ENCODE measurements at regions not wholly inside any gene's neighbourhood (a gene's known extent, or its start where the extent isn't known, plus 50 kb on each side); places are given as distances from the start of the nearest gene placed in this dataset.

DNA sequence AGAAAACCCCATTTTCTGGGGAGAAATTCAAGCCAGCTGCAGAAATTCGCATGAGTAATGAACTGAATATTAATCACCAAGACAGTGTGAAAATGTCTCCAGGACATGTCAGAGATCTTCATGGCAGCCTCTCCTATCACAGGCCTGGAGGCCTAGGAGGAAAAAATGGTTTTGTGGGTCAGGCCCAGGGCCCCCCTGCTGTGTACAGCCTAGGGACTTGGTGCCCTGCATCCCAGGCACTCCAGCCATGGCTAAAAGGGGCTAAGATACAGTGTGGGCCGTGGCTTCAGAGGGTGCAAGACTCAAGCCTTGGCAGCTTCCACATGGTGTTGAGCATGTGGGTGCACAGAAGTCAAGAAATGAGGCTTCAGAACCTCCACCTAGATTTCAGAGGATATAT lies 185.9 kb upstream of the GATB start:
- DNase-seq, result no peak

DNA sequence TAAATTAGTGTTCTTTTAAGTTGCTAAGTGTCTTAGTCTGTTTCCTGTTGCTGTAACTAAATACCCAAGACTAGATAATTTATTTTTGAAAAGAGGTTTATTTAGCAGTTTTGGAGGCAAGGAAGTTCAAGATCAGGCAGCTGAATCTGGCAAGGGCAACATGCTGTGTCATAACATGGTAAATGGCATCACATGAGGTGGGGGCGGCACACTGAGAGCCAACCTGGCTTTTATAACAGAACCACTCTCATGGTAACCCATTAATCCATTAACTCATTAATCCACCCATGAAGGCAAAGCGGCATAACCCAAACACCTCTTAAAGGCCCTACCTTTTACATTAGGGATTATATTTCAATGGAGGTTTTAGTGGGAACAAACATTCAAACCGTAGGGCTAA lies 182.2 kb upstream of the GATB start:
- no peak for DNase-seq

DNA sequence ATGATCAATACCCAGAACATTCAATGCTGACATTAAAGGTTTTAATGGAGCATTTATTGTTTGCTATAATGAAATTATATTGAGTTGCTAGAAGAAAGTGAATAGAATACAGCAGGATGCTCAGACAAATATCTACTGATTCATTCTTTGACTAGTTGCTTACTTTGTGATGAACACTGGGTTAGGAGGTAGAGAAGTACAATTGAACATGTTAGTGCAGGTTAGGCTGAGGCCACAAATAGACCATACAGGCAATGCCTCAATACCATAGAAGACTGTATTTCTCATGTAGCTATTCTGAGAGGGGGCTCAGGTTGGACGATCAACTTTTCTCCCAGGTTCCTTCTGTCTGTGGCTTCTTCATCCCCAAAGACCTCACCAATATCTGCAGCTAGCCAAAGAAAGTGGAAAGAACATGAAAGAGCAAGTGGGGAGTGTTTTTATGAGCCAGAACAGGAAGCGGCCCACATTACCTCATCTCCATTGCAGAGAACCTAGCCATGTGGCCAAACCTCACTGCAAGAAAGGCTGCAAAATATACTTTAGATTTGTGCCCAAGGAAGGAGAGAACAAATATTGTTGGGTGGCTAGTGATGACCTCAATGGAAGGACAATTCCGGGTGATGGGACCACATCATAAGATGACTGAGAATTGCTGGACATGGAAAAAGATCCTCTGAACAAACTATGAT lies 180.3 kb upstream of the GATB start:
- DNase-seq, result no peak

DNA sequence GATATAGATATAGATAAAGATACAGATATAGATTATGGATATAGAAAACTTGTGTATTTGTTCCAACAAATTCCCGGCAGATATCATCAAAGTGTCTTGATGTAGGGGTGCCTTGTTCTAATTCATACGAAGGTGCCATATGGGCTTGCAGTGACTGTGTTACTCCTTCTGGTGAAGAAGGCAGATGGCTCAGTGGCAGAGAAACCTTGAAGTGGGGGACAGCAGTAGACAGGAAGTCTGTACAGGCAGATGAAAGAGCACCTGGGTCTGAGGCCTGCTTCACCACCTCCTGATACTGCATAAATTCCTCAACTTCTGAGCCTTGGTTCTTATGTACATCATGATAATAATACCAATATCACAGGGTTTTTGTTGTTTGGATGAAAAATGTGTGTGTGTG lies 179.5 kb upstream of the GATB start:
- DNase-seq, result no peak

DNA sequence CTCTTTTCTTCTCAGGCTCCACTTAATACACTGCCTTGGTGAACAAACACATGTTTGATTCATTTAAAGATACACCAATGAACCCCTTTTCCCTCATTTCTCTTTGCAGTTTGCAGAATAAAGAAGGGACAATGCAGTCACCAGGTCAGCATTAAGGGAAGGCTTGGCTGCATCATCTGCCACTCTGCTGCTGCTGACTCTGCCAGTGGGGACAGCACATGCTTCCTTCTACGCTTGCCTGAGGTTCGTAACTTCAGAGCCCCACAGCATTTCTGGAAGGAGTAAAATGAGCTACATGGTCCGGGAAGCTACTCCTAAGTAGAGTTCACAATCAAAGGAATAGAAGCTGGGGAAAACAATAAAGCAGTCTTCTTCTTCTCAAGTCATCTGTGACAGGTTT lies 178.9 kb upstream of the GATB start:
- no peak for DNase-seq

DNA sequence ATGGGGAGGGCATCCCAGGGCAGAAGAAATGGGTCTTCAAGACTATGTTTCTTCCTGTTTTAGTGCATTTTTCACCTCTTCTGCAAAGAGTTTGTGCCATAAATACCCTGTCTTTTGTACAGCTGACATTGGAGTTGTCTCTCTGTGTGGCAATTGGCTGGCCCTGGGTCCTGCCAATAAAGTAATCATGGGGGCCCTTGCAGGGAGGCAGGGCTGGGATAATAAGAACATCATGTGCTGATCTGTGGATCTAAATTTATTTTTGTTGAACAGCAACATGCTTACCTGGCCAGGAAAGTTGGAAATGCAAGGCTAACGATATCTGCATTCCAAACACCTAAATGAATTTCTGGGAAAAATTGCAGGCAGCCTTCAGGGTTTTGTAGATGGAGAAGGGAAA lies 174.6 kb upstream of the GATB start:
- no peak for DNase-seq

DNA sequence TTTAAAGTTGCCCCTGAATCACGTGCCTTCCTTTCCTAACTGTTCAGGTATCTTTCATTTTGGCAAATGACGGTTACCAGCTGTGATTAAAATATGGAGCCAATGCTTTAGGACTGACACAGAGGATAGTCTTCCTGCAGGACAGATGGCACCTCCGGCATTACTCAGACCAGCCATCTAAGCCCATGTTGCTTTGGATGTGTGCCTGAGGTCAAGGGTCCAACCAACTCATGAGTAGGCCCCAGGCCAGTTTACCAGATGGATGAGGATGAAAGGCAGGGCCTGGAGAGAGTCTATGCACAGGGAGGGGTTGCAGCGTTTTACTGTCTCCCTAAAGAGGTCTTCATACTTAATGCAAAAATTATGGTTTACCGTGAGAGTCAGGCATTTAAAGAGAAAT lies 174.0 kb upstream of the GATB start:
- no peak for DNase-seq

DNA sequence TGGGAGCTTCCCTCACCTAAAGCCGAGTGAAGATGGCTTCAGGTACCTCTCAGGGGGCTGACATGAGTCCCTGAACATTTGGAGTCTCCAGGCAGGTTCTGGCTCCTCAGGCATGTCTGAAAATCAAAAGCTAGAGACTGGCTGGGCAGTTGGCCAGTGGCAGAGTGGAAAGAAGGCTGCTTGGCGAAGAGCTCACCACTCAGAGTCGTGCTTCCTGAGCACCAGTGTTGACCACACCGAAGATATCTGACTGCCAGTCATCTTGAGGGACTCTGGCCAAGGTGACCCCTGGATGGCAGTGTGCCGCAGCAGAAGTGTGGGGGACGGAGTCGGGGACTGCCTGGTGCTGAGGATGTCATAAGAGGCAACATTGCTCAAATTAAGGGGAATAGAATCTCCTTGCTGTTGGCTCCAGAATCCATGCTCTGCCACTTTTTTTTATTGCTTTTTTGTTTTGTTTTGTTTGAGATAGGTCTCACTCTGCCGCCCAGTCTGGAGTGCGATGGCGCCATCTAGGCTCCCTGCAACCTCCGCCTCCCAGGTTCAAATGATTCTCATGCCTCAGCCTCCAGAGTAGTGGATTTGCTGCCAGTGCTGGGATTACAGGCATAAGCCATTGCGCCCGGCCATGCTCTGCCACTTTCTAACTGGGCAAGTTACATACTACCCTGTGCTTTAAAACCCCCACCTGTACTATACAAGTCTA lies 172.5 kb upstream of the GATB start:
- no peak for DNase-seq

DNA sequence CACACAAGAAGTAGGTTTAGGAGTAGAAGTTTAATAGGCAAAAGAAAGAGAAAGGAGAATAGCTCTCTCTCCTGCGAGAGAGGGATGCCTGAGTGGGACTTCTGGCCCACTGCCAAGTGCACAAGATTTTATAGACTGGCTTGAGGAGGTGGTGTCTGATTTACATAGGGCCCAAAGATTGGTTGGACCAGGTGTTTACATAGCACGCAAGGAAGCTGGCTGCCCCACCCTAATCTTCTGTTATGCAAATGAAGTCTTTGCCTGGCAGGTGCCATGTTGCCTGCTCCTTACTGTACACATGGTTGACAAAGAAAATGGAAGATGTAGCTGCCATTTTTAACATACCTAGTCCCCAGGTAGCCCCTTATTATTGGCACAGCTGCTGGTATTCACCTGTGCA lies 170.8 kb upstream of the GATB start:
- DNase-seq, result no peak

DNA sequence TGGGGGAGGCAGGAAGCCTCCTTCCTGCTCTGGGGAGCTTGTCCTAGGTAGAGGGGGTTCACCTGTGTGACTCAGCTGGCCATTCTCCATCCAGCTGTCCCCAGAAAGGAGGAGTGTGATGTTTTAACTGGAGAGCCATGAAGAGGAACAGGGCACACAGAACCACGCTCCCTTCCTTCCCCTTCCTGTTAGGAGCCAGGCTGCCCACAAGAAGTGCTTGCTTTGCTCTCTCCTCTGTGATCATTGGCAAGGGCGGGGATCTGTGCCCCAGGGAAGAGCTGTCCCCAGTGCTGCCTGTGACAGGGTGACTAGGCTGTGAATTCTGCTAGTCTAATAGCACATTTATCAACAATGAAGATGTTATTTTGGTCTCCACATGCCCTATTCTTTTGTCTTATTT lies 169.6 kb upstream of the GATB start:
- DNase-seq, result peak in 1 of 3 donors; percentile 16

DNA sequence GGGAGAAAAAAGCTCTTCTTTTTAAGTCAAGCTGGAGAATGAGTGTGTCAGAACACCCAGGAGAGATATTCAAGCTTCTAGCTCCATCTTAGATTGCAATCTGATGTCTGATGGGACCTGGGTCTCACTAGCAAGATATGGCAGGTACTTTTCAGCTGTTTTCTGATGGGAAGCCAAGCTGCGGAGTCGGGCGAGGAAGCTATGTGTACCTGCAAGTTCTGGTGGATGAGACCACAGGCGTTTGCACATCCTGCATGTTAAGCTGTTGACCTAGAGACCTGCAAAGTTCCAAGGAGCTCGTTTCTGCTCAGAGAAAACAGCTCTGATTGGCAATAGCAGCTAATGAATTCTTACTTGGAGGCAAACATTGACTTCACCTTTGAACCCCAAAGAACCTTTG lies 167.3 kb upstream of the GATB start:
- DNase-seq, result no peak

DNA sequence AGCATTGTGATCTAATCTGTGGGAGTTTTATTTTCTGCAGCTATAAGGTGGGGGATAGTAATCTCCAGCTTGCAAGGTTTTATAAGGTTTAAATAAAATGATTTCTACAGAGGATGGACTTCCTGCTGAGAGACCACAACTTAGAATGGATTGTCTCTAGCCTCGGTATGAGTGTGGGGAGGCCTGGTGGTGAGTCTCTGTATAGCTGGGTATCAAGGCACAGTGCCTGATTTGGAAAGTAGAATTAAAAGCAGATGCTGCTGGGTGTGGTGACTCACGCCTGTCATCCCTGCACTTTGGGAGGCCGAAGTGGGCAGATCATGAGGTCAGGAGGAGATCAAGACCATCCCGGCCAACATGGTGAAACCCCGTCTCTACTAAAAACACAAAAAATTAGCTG lies 162.0 kb upstream of the GATB start:
- no peak for DNase-seq

DNA sequence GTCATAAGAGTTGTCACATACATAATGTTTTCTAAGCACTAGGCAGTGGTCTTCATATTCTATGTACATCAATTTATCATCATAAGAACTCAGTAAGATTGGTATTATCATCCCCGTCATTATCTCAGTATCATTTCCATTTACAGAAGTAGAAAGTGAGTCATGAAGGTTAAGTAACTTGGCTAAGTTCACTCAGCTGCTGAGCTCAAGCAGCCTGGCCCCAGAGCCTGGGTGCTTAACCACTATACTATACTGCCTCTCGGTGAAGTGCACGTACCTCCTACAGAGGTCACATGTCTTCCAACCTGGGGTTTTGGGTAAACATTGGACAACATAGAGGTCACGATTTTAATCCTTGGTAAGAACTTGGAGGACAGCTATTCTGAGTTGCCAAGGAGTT lies 161.5 kb upstream of the GATB start:
- DNase-seq, result no peak

DNA sequence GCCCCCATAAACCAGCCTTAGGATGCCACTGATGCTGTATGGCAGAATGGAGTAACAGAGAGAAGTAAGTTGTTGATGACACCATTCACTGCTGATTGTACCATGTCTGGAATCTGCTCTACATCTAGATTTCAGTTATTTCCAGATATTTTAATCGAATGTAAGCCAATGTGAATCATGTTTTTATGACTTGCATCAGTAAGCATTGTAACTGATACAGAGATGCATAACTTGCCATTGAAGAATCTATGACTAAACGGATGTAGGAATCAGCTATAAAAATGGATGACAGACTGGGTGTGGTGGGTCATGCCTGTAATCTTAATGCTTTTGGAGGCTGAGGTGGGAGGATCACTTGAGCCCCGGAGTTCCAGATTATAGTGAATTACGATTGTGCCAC lies 161.0 kb upstream of the GATB start:
- DNase-seq, result peak in 1 of 3 donors; percentile 6

DNA sequence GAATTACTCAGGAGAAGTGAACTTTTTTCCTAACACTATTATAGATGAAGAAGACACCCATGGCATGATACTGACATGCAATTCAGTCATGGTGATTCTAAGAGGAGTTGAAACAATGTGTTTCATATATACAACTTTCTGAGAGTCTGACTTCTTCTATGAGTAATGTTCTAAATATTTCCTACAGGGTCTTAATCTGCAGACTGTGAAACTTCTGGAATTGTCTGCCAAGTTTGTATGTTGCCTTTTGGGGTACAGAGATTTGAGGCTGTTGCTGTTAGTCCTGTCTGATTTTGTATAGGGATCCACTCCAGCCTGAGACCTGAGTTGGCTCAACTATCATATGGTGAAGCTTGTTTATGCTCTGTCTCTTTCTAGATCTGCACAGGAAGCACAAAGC lies 160.6 kb upstream of the GATB start:
- peak in 1 of 3 donors; percentile 9 for DNase-seq

DNA sequence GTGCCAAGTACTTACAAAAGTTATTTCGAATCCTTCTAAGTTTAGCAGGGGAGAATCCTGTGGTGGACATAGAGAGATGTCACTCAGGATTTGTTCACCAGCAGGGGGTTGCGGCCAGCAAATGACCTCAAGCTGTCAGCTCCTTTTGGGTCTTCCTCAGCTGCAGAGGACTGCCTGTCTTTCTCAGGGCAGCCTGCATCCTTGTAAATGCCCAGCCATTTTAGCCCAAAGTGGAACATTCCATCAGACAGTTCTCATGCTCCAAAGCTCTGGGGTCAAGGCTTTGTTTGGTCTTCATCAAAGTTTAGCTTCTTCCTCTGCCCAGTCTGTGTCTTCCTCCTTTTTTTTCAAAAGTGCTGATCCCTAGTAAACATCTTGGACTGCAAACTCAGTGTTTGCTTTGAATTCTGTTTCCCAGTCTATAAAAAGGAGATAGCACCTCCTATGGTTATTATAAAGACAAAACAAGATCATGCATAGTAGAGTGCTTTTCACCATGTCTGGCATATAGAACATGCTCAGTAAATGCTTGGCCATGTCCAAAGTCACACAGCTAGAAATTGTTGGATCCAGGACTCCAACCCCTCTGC lies 156.4 kb upstream of the GATB start:
- DNase-seq, result no peak

DNA sequence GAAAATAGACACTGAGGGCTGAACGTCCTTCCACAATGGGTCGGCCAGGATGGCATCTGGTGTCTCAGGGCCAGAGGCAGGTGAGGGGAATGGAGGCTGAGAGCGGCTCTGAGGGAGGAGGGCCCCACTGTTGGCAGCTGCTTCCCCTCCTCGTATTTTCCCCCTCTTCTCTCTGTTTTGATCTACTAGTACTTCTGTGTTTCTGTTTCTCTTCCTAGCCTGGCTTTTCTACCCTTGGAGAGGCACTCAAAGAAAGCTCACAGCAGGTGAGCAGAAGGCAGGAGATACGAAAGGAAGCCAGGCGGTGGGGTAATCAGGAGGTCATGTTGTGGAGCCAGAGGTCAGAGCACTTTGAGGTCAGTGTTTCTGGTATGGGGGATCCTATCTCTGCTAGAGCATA lies 151.8 kb upstream of the GATB start:
- DNase-seq, result no peak

DNA sequence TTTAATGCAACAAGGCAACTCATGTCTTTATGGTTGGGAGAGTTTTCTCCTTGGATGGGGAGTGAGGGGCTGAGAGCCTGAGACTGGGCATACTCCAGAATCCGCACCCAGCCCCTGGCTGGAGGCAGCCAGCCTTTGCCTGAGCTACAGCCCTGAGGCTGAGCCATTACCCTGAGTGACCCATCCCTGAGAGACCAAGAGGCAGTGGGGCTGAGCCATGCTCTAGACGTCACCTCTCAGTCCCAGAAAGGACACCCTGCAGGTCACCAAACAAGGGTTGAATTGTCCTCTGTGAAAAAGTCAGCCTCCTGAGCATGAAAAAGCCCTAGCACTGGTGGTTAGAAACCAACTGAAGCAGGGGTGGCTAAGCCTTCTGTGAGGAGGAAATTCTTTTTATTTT lies 151.2 kb upstream of the GATB start:
- no peak for DNase-seq

DNA sequence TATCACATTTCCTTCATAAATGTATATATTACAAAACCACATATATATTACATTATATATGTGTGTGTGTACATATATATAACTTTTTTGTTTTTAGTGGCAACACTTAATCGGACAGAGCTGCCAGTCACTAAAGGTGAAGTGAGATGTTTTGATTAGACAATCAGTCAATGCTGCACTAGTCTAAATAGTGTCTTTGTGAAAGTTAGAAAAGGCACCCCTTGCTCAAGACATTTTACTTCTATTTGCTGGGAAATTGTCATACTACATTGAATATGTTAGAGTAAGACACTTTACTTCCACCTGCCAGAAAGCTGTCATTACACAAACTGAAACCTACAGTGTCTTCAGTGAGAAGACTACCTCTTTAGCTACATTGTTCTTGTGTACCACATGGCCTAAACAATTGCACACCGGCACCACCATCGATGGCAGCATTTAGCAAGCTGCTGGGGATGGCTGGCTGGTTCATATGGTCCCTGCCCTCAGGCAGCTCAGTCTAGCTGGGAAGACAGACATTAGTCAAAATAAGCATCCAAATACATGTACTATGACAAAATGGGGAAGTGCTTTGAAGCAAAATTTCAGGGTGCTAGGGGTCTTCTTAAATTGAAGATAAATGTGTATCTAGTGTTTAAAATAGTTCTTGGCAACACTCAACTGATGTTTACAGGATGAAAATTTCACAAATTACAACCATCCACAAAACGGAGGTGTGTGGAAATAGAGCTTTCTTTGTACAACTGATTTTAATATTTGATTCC lies 148.1 kb upstream of the GATB start:
- no peak for DNase-seq

DNA sequence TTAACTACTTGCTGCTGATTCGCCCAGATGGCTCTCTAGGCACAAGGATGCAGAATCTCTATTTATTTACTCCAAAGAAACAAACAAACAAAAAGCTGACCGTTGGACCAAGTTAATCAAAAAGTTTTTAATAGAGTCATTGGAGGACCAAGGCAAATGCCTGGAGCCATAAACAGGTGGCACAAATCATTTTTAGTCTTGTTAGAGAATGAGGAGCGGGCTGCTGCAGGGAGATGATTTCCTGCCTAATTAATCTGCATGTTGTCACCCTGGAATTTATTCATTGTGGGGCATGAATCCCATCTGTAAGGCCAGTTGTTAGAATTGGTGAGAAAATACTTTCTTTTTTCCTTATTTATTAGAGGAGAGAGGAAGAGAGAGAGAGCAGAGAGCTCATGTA lies 147.4 kb upstream of the GATB start:
- DNase-seq, result no peak

DNA sequence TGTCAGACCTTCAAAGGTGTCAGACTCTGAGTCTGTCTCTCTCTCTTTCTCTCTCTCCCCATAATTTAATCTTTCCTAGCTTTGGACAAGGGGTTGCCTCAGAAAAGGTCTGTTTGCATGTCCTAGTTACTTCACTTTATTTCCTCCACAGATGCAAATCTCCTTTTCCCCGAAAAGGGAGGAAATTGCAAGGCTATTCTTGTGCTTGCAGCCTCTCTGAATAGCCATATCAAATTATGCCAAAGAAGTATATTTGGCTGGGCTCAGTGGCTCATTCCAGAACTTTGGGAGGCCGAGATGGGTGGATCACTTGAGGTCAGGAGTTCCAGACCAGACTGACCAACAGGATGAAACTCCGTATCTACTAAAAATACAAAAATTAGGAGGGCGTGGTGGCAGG lies 145.6 kb upstream of the GATB start:
- no peak for DNase-seq

DNA sequence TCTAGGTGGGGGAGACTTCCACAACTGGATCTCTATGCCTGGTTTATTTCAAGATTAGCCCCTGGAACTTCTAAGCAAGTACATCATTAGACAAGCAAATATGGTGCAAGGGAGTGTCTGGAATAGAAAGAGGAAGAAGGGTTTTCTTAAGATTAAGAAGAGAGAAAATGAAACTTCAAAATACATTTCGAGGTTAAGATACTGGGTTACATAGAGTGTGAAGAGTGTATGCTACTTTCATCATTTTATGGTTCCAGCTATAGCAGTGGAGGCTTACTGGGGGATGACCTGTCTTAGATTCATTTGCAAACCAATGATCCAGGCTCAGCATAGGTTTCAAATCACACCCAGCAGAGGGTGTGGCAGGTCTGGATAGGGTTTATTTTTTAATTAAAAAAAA lies 144.4 kb upstream of the GATB start:
- DNase-seq, result no peak

DNA sequence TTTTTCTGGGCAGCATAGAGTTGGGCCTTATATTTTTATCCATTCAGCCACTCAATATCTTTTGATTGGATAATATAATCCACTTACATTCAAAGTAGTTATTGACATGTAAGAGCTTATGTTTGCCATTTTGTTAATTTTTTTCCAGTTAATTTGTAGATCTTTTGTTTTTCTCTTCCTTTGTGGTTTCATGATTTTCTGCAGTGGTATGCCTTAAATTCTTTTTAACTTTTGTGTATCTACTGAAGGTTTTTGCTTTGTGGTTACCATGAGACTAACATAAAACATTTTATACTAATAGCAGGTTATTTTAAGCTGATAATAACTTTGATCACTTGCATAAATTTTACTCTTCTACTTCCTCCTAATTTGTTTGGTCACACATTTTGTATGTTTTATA lies 140.8 kb upstream of the GATB start:
- no peak for DNase-seq

All from muscle of back (tissue), 3 donors.